Stimulated activated naive B cell treated with anti-CD40 and anti-IgM and Interleukin-4, amounts not matched to agents 10 μg/mL and 1 μg/mL and 100 μg/mL, for 72 hours (primary cell): ENCODE measurements at regions not wholly inside any gene's neighbourhood (a gene's known extent, or its start where the extent isn't known, plus 50 kb on each side); places are given as distances from the start of the nearest gene placed in this dataset.

ENCODE experiments used
- ATAC-seq, 2 donors: fragments of 150-1000 bp; cut with Tn5 transposase; replicated peaks; 2 replicates each; pipeline ENCODE4 v1.10.0; 2021; ENCODE audit warnings: moderate library complexity in 1 of 2
- DNase-seq: peaks from one replicate; pipeline ENCODE4 v3.0.0; 2021
- H3K27ac Mint-ChIP-seq: one replicate; pipeline ENCODE4 v1.8.0; 2022; ENCODE audit warnings: mild to moderate bottlenecking, mixed read lengths
- H3K27me3 Mint-ChIP-seq, 2 donors: one replicate each; pipeline ENCODE4 v1.8.0; 2022; ENCODE audit warnings: mixed read lengths in 2 of 2
- H3K36me3 Mint-ChIP-seq, 2 donors: one replicate each; pipeline ENCODE4 v1.8.0; 2022; ENCODE audit warnings: mixed read lengths in 2 of 2, mild to moderate bottlenecking in 1 of 2
- H3K4me1 Mint-ChIP-seq, 2 donors: one replicate each; pipeline ENCODE4 v1.8.0; 2022; ENCODE audit warnings: mixed read lengths in 2 of 2, mild to moderate bottlenecking in 1 of 2
- H3K4me3 Mint-ChIP-seq, 2 donors: one replicate each; pipeline ENCODE4 v1.8.0; 2022; ENCODE audit warnings: mild to moderate bottlenecking in 2 of 2, mixed read lengths in 2 of 2, moderate library complexity in 1 of 2
- H3K9me3 Mint-ChIP-seq, 2 donors: one replicate each; pipeline ENCODE4 v1.8.0; 2022; ENCODE audit warnings: mixed read lengths in 2 of 2, mild to moderate bottlenecking in 1 of 2

GRCh38 chr12:115495300-115495699 lies 782.2 kb downstream of the MED13L start:
- Mint-ChIP-seq H3K4me3 (no peak overlapping the region), H3K27me3 (peaks cover 0 to 9% of the 10 kb centered on the region in 2 donors)
- ATAC-seq = no peak

DNA sequence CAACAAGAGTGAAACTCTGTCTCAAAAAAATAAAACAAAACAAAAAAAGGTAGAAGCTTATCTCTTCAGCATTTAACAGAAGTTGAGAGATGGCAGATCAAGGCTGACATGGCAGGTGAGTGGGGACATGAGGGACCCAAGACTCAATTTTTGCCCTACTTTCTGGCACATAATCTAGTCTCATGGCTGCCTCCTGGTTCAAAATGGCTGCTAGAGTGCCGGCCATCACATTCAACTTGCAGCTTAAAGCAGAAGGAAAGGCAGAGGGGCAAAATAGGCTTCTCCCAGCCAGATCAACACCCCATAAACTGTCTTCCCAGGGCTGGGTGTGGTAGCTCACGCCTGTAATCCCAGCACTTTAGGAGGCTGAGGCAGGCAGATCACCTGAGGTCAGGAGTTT lies 784.9 kb downstream of the MED13L start:
- no peaks in the 10 kb centered on the region for H3K4me1 Mint-ChIP-seq
- no peak for ATAC-seq
- H3K4me3 Mint-ChIP-seq = no peak overlapping the region
- H3K9me3 Mint-ChIP-seq = no peaks in the 10 kb centered on the region
- no peak overlapping the region for H3K27ac Mint-ChIP-seq
- DNase-seq = no peak
- no peaks in the 10 kb centered on the region for H3K36me3 Mint-ChIP-seq
- peaks cover 0 to 9% of the 10 kb centered on the region in 2 donors for H3K27me3 Mint-ChIP-seq

More at GRCh38 chr12:115495300-115495699, 782.2 kb downstream of the MED13L start:
- no peaks in the 10 kb centered on the region for H3K9me3 Mint-ChIP-seq
- no peaks in the 10 kb centered on the region for H3K36me3 Mint-ChIP-seq
- no peak for DNase-seq
- no peaks in the 10 kb centered on the region for H3K4me1 Mint-ChIP-seq
- H3K27ac Mint-ChIP-seq = no peak overlapping the region

GRCh38 chr12:115491511-115492250 lies 785.8 kb downstream of the MED13L start:
- Mint-ChIP-seq H3K27ac (no peak overlapping the region), H3K4me3 (no peak overlapping the region), H3K4me1 (no peaks in the 10 kb centered on the region), H3K36me3 (no peaks in the 10 kb centered on the region), H3K9me3 (no peaks in the 10 kb centered on the region), H3K27me3 (peaks cover 0 to 9% of the 10 kb centered on the region in 2 donors)
- ATAC-seq = no peak
- no peak for DNase-seq

DNA sequence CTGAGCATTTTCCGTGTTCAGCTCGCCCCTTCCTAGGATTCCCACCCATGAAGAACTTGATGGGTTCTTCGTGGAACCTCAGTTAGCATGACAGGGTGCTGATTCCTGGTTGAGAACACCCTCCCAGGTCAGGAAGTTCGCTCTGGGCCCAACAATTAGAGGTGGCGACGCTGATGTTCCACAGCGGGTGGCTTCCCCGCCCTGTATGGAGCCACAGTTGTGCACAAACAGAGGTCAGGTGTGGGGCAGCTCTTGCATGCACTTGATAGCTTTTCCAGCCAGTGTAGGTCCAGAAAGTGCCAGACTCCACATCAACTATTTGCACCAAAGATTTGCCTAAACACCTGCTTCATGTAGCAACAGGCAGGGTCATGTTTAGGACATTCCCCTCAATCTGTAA lies 788.2 kb downstream of the MED13L start:
- Mint-ChIP-seq H3K27ac (no peak overlapping the region), H3K4me1 (peaks cover 0 to 4% of the 10 kb centered on the region in 2 donors), H3K9me3 (peaks cover 0 to 5% of the 10 kb centered on the region in 2 donors), H3K36me3 (no peaks in the 10 kb centered on the region), H3K4me3 (no peak overlapping the region), H3K27me3 (peaks cover 0 to 17% of the 10 kb centered on the region in 2 donors)
- DNase-seq = no peak
- no peak for ATAC-seq

DNA sequence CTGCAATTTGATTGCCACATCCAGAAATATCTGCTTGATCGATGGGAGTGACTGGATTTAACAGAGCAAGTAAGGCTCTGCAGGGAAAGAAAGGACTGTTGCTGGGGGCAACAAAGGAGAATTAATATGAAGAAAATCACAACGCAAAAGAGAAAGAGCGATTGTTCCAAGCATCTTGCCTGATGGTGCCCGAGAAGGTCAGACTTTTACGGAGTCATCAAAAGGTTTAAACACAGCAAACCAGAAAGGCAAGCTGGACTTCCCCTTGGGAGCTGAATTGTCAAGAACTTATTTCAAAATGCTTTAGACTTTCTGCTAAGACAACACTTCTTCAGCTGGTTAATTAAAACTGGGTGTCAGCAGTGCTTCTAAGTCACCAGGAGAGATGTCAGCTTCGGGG lies 791.5 kb downstream of the MED13L start:
- Mint-ChIP-seq H3K4me1 (peaks cover 0 to 4% of the 10 kb centered on the region in 2 donors), H3K36me3 (no peaks in the 10 kb centered on the region), H3K4me3 (no peak overlapping the region), H3K27ac (no peak overlapping the region), H3K27me3 (peaks cover 0 to 8% of the 10 kb centered on the region in 2 donors), H3K9me3 (peaks cover 0 to 7% of the 10 kb centered on the region in 2 donors)
- ATAC-seq = no peak
- no peak for DNase-seq

DNA sequence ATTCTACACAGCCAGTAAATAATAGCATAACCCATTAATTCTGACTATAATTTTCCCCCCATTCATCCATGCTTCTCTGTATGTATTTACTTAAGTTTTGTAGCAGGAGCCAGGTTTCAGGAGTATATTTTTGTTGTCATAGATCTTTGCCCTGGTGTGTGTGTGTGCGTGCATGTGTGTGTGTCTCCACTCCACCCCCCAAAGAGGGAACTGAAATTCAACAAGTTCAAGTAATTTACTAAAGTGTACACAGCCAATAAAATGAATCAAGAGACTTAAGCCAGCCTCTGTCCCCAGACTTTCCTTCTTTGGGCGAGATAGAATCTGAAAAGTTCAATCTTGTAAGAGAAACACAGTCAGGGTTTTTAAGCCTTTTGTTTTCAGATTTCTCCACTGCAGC lies 792.0 kb downstream of the MED13L start:
- H3K27me3 Mint-ChIP-seq = peaks cover 0 to 12% of the 10 kb centered on the region in 2 donors
- peaks cover 3 to 10% of the 10 kb centered on the region in 2 donors for H3K9me3 Mint-ChIP-seq
- no peak overlapping the region for H3K4me3 Mint-ChIP-seq
- H3K4me1 Mint-ChIP-seq = peaks cover 0 to 4% of the 10 kb centered on the region in 2 donors
- DNase-seq = no peak
- H3K27ac Mint-ChIP-seq = no peak overlapping the region
- no peaks in the 10 kb centered on the region for H3K36me3 Mint-ChIP-seq
- ATAC-seq = no peak

- Mint-ChIP-seq H3K9me3 (peaks cover 4 to 10% of the 10 kb centered on the region in 2 donors), H3K27me3 (peaks cover 0 to 13% of the 10 kb centered on the region in 2 donors), H3K27ac (no peak overlapping the region), H3K36me3 (no peaks in the 10 kb centered on the region), H3K4me1 (peaks cover 0 to 4% of the 10 kb centered on the region in 2 donors), H3K4me3 (no peak overlapping the region)
- DNase-seq (no peak), ATAC-seq (no peak)
Measured at GRCh38 chr12:115482943-115483342, 794.5 kb downstream of the MED13L start.

DNA sequence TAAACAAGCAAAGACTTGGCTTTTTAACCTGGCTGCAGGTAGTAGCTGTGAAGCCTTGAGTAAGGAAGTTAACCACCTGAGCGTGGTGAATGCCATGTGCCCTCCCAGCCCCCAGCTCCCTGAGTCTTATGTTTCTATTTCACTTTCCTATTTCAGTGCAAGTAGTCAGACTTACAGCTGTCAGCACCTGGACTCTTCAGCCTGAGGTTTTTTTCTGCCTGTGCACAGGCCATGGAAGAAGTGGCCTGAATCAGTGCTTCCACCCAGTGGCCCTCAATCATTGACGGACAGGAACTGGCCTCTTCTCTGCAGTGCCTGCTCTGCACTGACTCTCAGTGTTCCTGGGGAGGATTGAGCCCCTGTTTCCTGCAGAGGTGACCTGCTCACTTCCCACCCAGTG lies 796.4 kb downstream of the MED13L start:
- ATAC-seq (no peak), DNase-seq (no peak)
- H3K27ac Mint-ChIP-seq = no peak overlapping the region
- H3K36me3 Mint-ChIP-seq = no peaks in the 10 kb centered on the region
- peaks cover 0 to 4% of the 10 kb centered on the region in 2 donors for H3K4me1 Mint-ChIP-seq
- H3K4me3 Mint-ChIP-seq = no peak overlapping the region
- peaks cover 4 to 13% of the 10 kb centered on the region in 2 donors for H3K9me3 Mint-ChIP-seq
- peaks cover 0 to 9% of the 10 kb centered on the region in 2 donors for H3K27me3 Mint-ChIP-seq

- H3K4me1 Mint-ChIP-seq = no peaks in the 10 kb centered on the region
- H3K36me3 Mint-ChIP-seq = no peaks in the 10 kb centered on the region
- no peak overlapping the region for H3K27ac Mint-ChIP-seq
- no peak overlapping the region for H3K4me3 Mint-ChIP-seq
- peaks cover 0 to 5% of the 10 kb centered on the region in 2 donors for H3K27me3 Mint-ChIP-seq
- ATAC-seq (no peak), DNase-seq (no peak)
- H3K9me3 Mint-ChIP-seq = peaks cover 4 to 6% of the 10 kb centered on the region in 2 donors
Measured at GRCh38 chr12:115478505-115478904, 794.5 kb upstream of the TBX3 start.

- DNase-seq (no peak), ATAC-seq (no peak)
- Mint-ChIP-seq H3K27ac (no peak overlapping the region), H3K36me3 (no peaks in the 10 kb centered on the region), H3K27me3 (peaks cover 0 to 7% of the 10 kb centered on the region in 2 donors), H3K4me1 (no peaks in the 10 kb centered on the region), H3K4me3 (no peak overlapping the region), H3K9me3 (peaks cover 0 to 2% of the 10 kb centered on the region in 2 donors)
Measured at GRCh38 chr12:115474539-115475353, 790.8 kb upstream of the TBX3 start.

DNA sequence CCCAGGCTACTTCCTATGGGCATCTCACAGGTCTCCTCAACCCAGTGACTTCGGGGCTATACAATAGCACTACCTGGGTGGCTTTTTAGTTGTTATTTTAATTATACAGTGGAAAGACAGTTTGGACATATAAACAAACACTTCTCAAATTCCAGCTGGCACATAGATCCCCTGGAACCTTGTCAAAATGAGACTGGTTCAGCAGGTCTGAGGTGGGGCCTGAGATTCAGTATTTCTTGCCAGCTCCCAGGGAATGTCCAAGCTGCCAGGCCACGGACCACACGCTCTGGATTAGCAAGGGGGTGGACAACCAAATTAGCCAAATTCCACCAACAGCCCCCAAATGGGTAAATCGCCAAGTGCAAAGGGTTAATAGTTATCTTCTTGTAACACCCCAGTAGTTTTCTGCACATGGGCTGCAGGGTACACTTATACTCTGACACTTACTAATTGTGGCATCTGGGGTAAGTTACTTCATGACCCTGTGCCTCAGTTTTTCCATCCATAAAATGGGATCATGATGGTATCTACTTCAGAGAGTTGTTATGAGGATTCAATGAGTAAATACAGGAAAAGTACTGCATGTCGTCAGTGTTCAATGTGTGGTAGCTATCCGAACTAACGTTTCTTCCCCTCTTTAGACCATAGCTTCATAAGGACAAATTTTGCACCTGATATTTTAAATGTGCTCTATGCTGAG lies 789.4 kb upstream of the TBX3 start:
- Mint-ChIP-seq H3K27me3 (peaks cover 0 to 13% of the 10 kb centered on the region in 2 donors), H3K27ac (no peak overlapping the region), H3K36me3 (no peaks in the 10 kb centered on the region), H3K4me3 (no peak overlapping the region), H3K9me3 (peaks cover 0 to 2% of the 10 kb centered on the region in 2 donors), H3K4me1 (no peaks in the 10 kb centered on the region)
- no peak for DNase-seq
- ATAC-seq = no peak

DNA sequence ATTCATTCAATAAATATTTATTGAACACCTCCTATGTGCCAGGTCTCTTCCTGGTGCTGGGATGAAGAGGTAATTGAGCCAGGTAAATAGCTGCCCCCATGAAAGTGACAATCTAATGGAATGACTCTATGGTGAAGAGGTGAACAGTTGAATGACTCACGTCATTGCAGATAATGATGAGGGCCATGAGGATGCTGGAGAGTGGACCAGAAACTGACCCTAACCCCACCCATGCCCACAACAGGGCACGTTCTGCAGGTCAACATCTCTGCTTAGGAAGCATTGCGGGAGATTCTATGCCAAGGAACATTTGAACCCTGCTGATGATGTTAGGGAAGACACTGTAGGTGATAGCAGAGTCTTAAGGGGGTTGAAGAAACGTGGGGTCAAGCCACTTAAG lies 788.9 kb upstream of the TBX3 start:
- no peak for DNase-seq
- no peak for ATAC-seq
- no peaks in the 10 kb centered on the region for H3K4me1 Mint-ChIP-seq
- H3K36me3 Mint-ChIP-seq = no peaks in the 10 kb centered on the region
- H3K27ac Mint-ChIP-seq = no peak overlapping the region
- peaks cover 0 to 2% of the 10 kb centered on the region in 2 donors for H3K9me3 Mint-ChIP-seq
- H3K27me3 Mint-ChIP-seq = peaks cover 0 to 13% of the 10 kb centered on the region in 2 donors
- no peak overlapping the region for H3K4me3 Mint-ChIP-seq

DNA sequence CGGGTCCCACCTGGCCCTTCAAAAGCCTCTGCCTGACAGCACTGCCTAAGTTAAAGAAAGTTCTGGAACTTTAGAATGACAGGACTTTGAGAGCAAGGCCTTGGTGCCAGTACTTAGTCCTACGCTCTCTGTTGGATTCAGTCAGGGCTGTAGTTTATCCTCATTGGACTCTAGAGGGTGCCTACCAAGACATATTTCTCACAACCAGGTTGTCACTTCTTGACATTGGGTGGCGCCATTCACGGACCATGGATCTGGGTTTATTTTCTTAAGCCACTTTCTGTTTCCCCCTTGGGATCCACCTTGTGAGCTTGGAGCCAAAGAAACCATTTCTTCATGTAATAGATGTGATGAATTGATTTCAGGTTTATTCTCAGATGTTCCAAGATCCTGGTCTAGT lies 787.0 kb upstream of the TBX3 start:
- Mint-ChIP-seq H3K36me3 (no peaks in the 10 kb centered on the region), H3K4me1 (no peaks in the 10 kb centered on the region), H3K27me3 (peaks cover 0 to 13% of the 10 kb centered on the region in 2 donors), H3K9me3 (no peaks in the 10 kb centered on the region), H3K27ac (no peak overlapping the region), H3K4me3 (no peak overlapping the region)
- DNase-seq (no peak), ATAC-seq (no peak)

- H3K4me3 Mint-ChIP-seq = no peak overlapping the region
- H3K27me3 Mint-ChIP-seq = peaks cover 0 to 13% of the 10 kb centered on the region in 2 donors
- ATAC-seq = no peak
- no peak overlapping the region for H3K27ac Mint-ChIP-seq
- no peaks in the 10 kb centered on the region for H3K36me3 Mint-ChIP-seq
- no peaks in the 10 kb centered on the region for H3K9me3 Mint-ChIP-seq
- DNase-seq = no peak
- H3K4me1 Mint-ChIP-seq = no peaks in the 10 kb centered on the region
Measured at GRCh38 chr12:115470526-115470925, 786.6 kb upstream of the TBX3 start.
